Adrenal gland (tissue), 9 donors: ENCODE measurements at regions not wholly inside any gene's neighbourhood (a gene's known extent, or its start where the extent isn't known, plus 50 kb on each side); places are given as distances from the start of the nearest gene placed in this dataset.

Experiments
- DNase-seq, 7 donors: peaks; one replicate each; pipeline ENCODE4 v3.0.0-alpha.2; 2019 to 2020
- H3K27ac ChIP-seq, 5 donors: fragments of 200-600 bp; sonication (generic) in 4 of 5; 1 replicate in 3 of 5; 2 replicates in 2 of 5; pipeline versions ENCODE4 v1.5.1 to v1.8.0; 2016 to 2020; ENCODE audit warnings: mild to moderate bottlenecking in 1 of 5
- H3K27me3 ChIP-seq: fragments of 200-600 bp; 2 replicates; pipeline ENCODE4 v1.8.0; 2021
- H3K36me3 ChIP-seq, 2 donors: fragments of 200-600 bp; replicated peaks in 1 of 2; 1 replicate in 1 of 2; 2 replicates in 1 of 2; pipeline versions ENCODE4 v1.5.1 to v1.8.0; 2018 to 2022
- H3K4me1 ChIP-seq, 2 donors: fragments of 200-600 bp; replicated peaks in 1 of 2; 1 replicate in 1 of 2; 2 replicates in 1 of 2; pipeline versions ENCODE4 v1.5.1 to v1.8.0; 2018 to 2021
- H3K4me3 ChIP-seq, 4 donors: fragments of 200-600 bp; sonication (generic) in 3 of 4; one replicate each; pipeline ENCODE4 v1.5.1; 2016 to 2018
- H3K9me3 ChIP-seq, 3 donors: fragments of 200-600 bp; sonication (generic) in 1 of 3; replicated peaks in 1 of 3; 1 replicate in 2 of 3; 2 replicates in 1 of 3; pipeline versions ENCODE4 v1.5.1 to v1.8.0; 2016 to 2021
- CTCF ChIP-seq, 6 experiments: fragments of 450-650 bp in 4 of 6; fragments of 200-600 bp in 2 of 6; sonication (generic) in 1 of 6; IDR thresholded peaks; 1 replicate in 5 of 6; 2 replicates in 1 of 6; pipeline versions ENCODE4 v1.5.1 to v1.8.0; 2016 to 2021; ENCODE audit warnings: antibody characterized with exemption in 6 of 6, mild to moderate bottlenecking in 2 of 6, moderate library complexity in 1 of 6
- POLR2A ChIP-seq, 2 donors: fragments of 450-650 bp; IDR thresholded peaks; one replicate each; pipeline ENCODE4 v1.6.1; 2017; ENCODE audit warnings: antibody characterized with exemption in 2 of 2, mild to moderate bottlenecking in 2 of 2, moderate library complexity in 1 of 2
- WGBS, 4 donors: extraction: QIAGEN DNeasy Blood & Tissue Kit in 2 of 4; methylation state at CpG; one replicate each; pipeline versions ENCODE4 v1.1.5 to v1.1.7; 2013 to 2017; 5-methylcytosine and 5-hydroxymethylcytosine counted together
- intact Hi-C, 2 donors: fragments of 100-400 bp; cut with DNase I; formaldehyde crosslinking; loops; one replicate each; pipeline versions ENCODE4 v1.14.1 to v1.15.0; 2022 to 2023
- donor health status: healthy with polysubstance abuse.
- donor health status: Bipolar disorder and iron deficiency.
- donor health status: DM: yes; HTN: yes; CAD: no.
- donor health status: DM: no; HTN: no; CAD: no.
- donor health status: DM: no; HTN: no; CAD: no.

GRCh38 chr2:83901317-83901716 lies 557.8 kb downstream of the SUCLG1 start:
- H3K27me3 ChIP-seq: no peaks in the 10 kb centered on the region
- H3K4me3 ChIP-seq: no peak overlapping the region
- H3K36me3 ChIP-seq: no peaks in the 10 kb centered on the region
- no peaks in the 10 kb centered on the region for H3K9me3 ChIP-seq
- intact Hi-C loops: no loop called here
- 69 to 85% (median 73%) methylated on average over 3 of the region's 3 CpGs for WGBS, 4 donors
- DNase-seq: no peak
- H3K27ac ChIP-seq: no peak overlapping the region
- TF ChIP-seq CTCF (IDR thresholded peaks at IDR 0.05) (no peak), POLR2A (IDR thresholded peaks at IDR 0.05) (no peak)
- H3K4me1 ChIP-seq: no peaks in the 10 kb centered on the region

DNA sequence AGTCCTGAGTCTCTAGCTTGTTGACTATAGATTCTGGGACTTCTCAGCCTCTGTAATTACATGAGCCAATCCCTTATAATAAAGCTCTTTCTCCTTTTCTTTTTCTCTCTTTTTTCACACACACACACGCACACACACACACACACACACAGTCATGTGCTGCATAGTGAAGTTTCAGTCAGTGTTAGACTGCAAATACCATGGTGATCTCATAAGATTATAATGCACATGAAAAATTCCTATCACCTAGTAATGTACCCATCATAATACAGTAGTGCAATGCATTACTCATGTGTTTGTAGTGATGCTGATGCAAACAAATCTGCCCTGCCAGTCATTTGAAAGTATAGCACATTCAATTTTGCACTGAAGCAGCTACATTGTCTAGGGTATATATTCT lies 558.2 kb downstream of the SUCLG1 start:
- Histone ChIP-seq H3K4me1 (no peaks in the 10 kb centered on the region), H3K27ac (no peak overlapping the region), H3K4me3 (no peak overlapping the region), H3K36me3 (no peaks in the 10 kb centered on the region), H3K9me3 (no peaks in the 10 kb centered on the region), H3K27me3 (no peaks in the 10 kb centered on the region)
- intact Hi-C loops: no loop called here
- TF ChIP-seq POLR2A (IDR thresholded peaks at IDR 0.05) (no peak), CTCF (IDR thresholded peaks at IDR 0.05) (no peak)
- no peak for DNase-seq
- 61 to 86% (median 71%) methylated on average over 1 of the region's 1 CpG for WGBS, 4 donors

- DNase-seq: no peak
- H3K4me3 ChIP-seq: no peak overlapping the region
- H3K4me1 ChIP-seq: no peaks in the 10 kb centered on the region
- no peak for TF ChIP-seq POLR2A (IDR thresholded peaks at IDR 0.05)
- TF ChIP-seq CTCF (IDR thresholded peaks at IDR 0.05): no peak
- no peaks in the 10 kb centered on the region for H3K27me3 ChIP-seq
- WGBS, 4 donors: 74 to 88% (median 82%) methylated on average over 1 of the region's 1 CpG
- no peak overlapping the region for H3K27ac ChIP-seq
- H3K36me3 ChIP-seq: no peaks in the 10 kb centered on the region
- H3K9me3 ChIP-seq: no peaks in the 10 kb centered on the region
- intact Hi-C loops: no loop called here
Measured at GRCh38 chr2:83899271-83899670, 559.8 kb downstream of the SUCLG1 start.

- Histone ChIP-seq H3K36me3 (no peaks in the 10 kb centered on the region), H3K4me1 (no peaks in the 10 kb centered on the region), H3K27me3 (no peaks in the 10 kb centered on the region), H3K9me3 (peaks cover 0 to 5% (median 0%) of the 10 kb centered on the region in 3 donors), H3K4me3 (no peak overlapping the region), H3K27ac (no peak overlapping the region)
- no peak for DNase-seq
- 79 to 89% (median 87%) methylated on average over 3 of the region's 3 CpGs for WGBS, 4 donors
- intact Hi-C loops: no loop called here
- TF ChIP-seq CTCF (IDR thresholded peaks at IDR 0.05): no peak
- TF ChIP-seq POLR2A (IDR thresholded peaks at IDR 0.05): no peak
Measured at GRCh38 chr2:83894976-83895375, 564.1 kb downstream of the SUCLG1 start.
